Breast epithelium (tissue), 4 donors: ENCODE measurements at regions not wholly inside any gene's neighbourhood (a gene's known extent, or its start where the extent isn't known, plus 50 kb on each side); places are given as distances from the start of the nearest gene placed in this dataset.

Source experiments
- DNase-seq, 2 donors: peaks; one replicate each; pipeline ENCODE4 v3.0.0-alpha.2; 2019; ENCODE audit warnings: low spot score in 2 of 2
- H3K27ac ChIP-seq, 2 donors: fragments of 200-600 bp; sonication (generic) in 1 of 2; one replicate each; pipeline ENCODE4 v1.5.1; 2016 to 2019; ENCODE audit warnings: mild to moderate bottlenecking in 1 of 2
- H3K27me3 ChIP-seq, 2 donors: fragments of 200-600 bp; sonication (generic) in 1 of 2; one replicate each; pipeline versions ENCODE4 v1.5.1 to v1.6.0; 2017 to 2019; ENCODE audit warnings: control low read depth in 1 of 2, mild to moderate bottlenecking in 1 of 2
- H3K36me3 ChIP-seq: fragments of 200-600 bp; one replicate; pipeline ENCODE4 v1.5.1; 2019
- H3K4me1 ChIP-seq, 2 donors: fragments of 200-600 bp; sonication (generic); one replicate each; pipeline ENCODE4 v1.5.1; 2016 to 2019; ENCODE audit warnings: control low read depth in 1 of 2
- H3K4me3 ChIP-seq, 3 donors: fragments of 200-600 bp; sonication (generic); 1 replicate in 2 of 3; 2 replicates in 1 of 3; pipeline ENCODE4 v1.5.1; 2016 to 2019; ENCODE audit warnings: mild to moderate bottlenecking in 3 of 3, moderate library complexity in 2 of 3
- H3K9me3 ChIP-seq, 2 donors: fragments of 200-600 bp; sonication (generic) in 1 of 2; one replicate each; pipeline ENCODE4 v1.5.1; 2016 to 2019; ENCODE audit warnings: control low read depth in 1 of 2
- POLR2A ChIP-seq: fragments of 450-650 bp; IDR thresholded peaks from one replicate; pipeline ENCODE4 v1.6.1; 2016; ENCODE audit warnings: antibody characterized with exemption, mild to moderate bottlenecking, moderate library complexity
- POLR2AphosphoS5 ChIP-seq, 3 donors: sonication (generic); formaldehyde crosslinking; IDR thresholded peaks; one replicate each; pipeline ENCODE4 v1.6.1; 2017; ENCODE audit warnings: antibody characterized with exemption in 3 of 3
- intact Hi-C: fragments of 100-400 bp; cut with DNase I; formaldehyde crosslinking; loops from one replicate; pipeline ENCODE4 v1.15.1; 2023; ENCODE audit warnings: low total_unique reads
- TF ChIP-seq, protein P1 (sequence below), 3 donors: fragments of 450-650 bp; IDR thresholded peaks; one replicate each; pipeline ENCODE4 v1.5.1; 2016 to 2017; ENCODE audit warnings: antibody characterized with exemption in 3 of 3, mild to moderate bottlenecking in 3 of 3, moderate library complexity in 3 of 3

- Histone ChIP-seq H3K4me3 (no peak overlapping the region), H3K36me3 (no peaks in the 10 kb centered on the region), H3K9me3 (no peaks in the 10 kb centered on the region), H3K27ac (peak overlapping the region in 1 of 2 donors; percentile 59), H3K4me1 (no peaks in the 10 kb centered on the region), H3K27me3 (no peaks in the 10 kb centered on the region)
- TF ChIP-seq POLR2AphosphoS5 (IDR thresholded peaks at IDR 0.05), result no peak
- TF ChIP-seq, protein P1, sequence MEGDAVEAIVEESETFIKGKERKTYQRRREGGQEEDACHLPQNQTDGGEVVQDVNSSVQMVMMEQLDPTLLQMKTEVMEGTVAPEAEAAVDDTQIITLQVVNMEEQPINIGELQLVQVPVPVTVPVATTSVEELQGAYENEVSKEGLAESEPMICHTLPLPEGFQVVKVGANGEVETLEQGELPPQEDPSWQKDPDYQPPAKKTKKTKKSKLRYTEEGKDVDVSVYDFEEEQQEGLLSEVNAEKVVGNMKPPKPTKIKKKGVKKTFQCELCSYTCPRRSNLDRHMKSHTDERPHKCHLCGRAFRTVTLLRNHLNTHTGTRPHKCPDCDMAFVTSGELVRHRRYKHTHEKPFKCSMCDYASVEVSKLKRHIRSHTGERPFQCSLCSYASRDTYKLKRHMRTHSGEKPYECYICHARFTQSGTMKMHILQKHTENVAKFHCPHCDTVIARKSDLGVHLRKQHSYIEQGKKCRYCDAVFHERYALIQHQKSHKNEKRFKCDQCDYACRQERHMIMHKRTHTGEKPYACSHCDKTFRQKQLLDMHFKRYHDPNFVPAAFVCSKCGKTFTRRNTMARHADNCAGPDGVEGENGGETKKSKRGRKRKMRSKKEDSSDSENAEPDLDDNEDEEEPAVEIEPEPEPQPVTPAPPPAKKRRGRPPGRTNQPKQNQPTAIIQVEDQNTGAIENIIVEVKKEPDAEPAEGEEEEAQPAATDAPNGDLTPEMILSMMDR (IDR thresholded peaks at IDR 0.05), result no peak
- no peak for TF ChIP-seq POLR2A
- no peak for DNase-seq
- intact Hi-C loops, result no loop called here
Observed at GRCh38 chr16:80288616-80289015, 252.2 kb upstream of the DYNLRB2 start.

DNA sequence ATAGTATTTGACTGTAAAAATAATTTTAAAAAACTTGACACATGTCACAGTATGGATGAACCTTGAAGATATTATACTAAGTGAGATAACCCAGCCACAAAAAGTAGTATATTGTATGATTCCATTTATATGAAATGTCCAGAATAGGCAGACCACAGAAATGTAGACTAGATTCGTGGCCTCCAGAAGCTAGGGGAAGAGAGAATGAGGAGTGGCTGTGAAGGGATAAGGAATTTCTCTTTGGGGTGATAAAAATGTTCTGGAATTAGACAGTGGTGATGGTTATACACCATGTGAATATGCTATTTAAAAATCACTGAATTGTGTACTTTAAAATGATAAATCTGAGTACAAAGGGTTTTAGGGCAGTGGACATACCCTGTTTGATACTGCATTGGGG is 253.1 kb upstream of the DYNLRB2 start:
- H3K27ac ChIP-seq, result peak overlapping the region in 1 of 2 donors; percentile 59
- no peaks in the 10 kb centered on the region for H3K27me3 ChIP-seq
- DNase-seq, result no peak
- no peaks in the 10 kb centered on the region for H3K9me3 ChIP-seq
- intact Hi-C loops, result no loop called here
- no peak overlapping the region for H3K4me3 ChIP-seq
- TF ChIP-seq POLR2AphosphoS5 (IDR thresholded peaks at IDR 0.05) (no peak), POLR2A (no peak)
- TF ChIP-seq, protein P1 (IDR thresholded peaks at IDR 0.05), result no peak
- no peaks in the 10 kb centered on the region for H3K36me3 ChIP-seq
- H3K4me1 ChIP-seq, result no peaks in the 10 kb centered on the region

GRCh38 chr16:80285104-80285503 is 255.7 kb upstream of the DYNLRB2 start:
- TF ChIP-seq POLR2A (no peak), POLR2AphosphoS5 (IDR thresholded peaks at IDR 0.05) (no peak)
- TF ChIP-seq, protein P1 (IDR thresholded peaks at IDR 0.05), result no peak
- no peak for DNase-seq
- H3K4me3 ChIP-seq, result no peak overlapping the region
- H3K4me1 ChIP-seq, result no peaks in the 10 kb centered on the region
- no peaks in the 10 kb centered on the region for H3K9me3 ChIP-seq
- H3K27ac ChIP-seq, result no peak overlapping the region
- H3K36me3 ChIP-seq, result no peaks in the 10 kb centered on the region
- no peaks in the 10 kb centered on the region for H3K27me3 ChIP-seq
- intact Hi-C loops, result no loop called here

- Histone ChIP-seq H3K4me1 (no peaks in the 10 kb centered on the region), H3K27ac (no peak overlapping the region), H3K4me3 (no peak overlapping the region), H3K9me3 (no peaks in the 10 kb centered on the region), H3K27me3 (no peaks in the 10 kb centered on the region), H3K36me3 (no peaks in the 10 kb centered on the region)
- no peak for TF ChIP-seq POLR2A
- TF ChIP-seq POLR2AphosphoS5 (IDR thresholded peaks at IDR 0.05), result no peak
- TF ChIP-seq, protein P1 (IDR thresholded peaks at IDR 0.05), result no peak
- intact Hi-C loops, result no loop called here
- DNase-seq, result no peak
Observed at GRCh38 chr16:80283466-80284392, 257.1 kb upstream of the DYNLRB2 start.

DNA sequence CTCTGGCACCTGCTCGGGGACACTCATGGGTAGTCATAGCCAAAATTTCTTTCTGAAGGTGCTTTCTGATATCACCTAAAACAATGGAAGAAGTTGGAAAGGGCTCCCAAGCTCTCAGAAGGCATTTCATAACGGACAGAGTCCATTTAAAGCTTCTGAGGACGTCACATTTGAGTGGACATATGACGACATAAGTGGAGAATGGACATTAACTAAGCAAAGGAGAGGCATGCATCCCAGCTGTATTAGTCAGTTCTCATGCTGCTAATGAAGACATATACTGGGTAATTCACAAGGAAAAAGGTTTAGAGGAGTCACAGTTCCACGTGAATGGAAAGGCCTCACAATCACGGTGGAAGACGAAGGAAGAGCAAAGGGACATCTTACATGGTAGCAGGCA is 260.2 kb upstream of the DYNLRB2 start:
- TF ChIP-seq POLR2A (no peak), POLR2AphosphoS5 (IDR thresholded peaks at IDR 0.05) (no peak)
- TF ChIP-seq, protein P1 (IDR thresholded peaks at IDR 0.05), result no peak
- no peak overlapping the region for H3K27ac ChIP-seq
- no peaks in the 10 kb centered on the region for H3K36me3 ChIP-seq
- no peaks in the 10 kb centered on the region for H3K27me3 ChIP-seq
- H3K9me3 ChIP-seq, result no peaks in the 10 kb centered on the region
- H3K4me3 ChIP-seq, result no peak overlapping the region
- no peak for DNase-seq
- intact Hi-C loops, result loop anchor here (2.0 kb wide), 1 partner anchor 58 kb away; no protein-coding TSS in a partner anchor
- H3K4me1 ChIP-seq, result no peaks in the 10 kb centered on the region
